T-cell (primary cell): ENCODE measurements at regions not wholly inside any gene's neighbourhood (a gene's known extent, or its start where the extent isn't known, plus 50 kb on each side); places are given as distances from the start of the nearest gene placed in this dataset.

Experiments
- ATAC-seq, 4 experiments: fragments of 200-7000 bp in 3 of 4; fragments of 150-1000 bp in 1 of 4; cut with Tn5 transposase; replicated peaks in 1 of 4; 1 replicate in 3 of 4; 2 replicates in 1 of 4; pipeline ENCODE4 v1.10.0; 2021; ENCODE audit warnings: moderate library complexity in 3 of 4, mild to moderate bottlenecking in 2 of 4, moderate number of reproducible peaks in 1 of 4
- CTCF ChIA-PET, 2 donors: fragments of 300-600 bp; sonication (Branson Sonifier 250); formaldehyde crosslinking; loops; one replicate each; lab custom pipeline; 2022; ENCODE audit warnings: antibody characterized with exemption in 2 of 2; lab: Charles Lee
- POLR2A ChIA-PET, 2 donors: fragments of 300-600 bp; sonication (Branson Sonifier 250); formaldehyde crosslinking; loops; one replicate each; lab custom pipeline; 2022; ENCODE audit warnings: antibody characterized with exemption in 2 of 2; lab: Charles Lee
- DNase-seq, 35 experiments: peaks; one replicate each; pipeline versions ENCODE4 v3.0.0 to v3.0.0-alpha.2; 2013 to 2023
- H3K27ac ChIP-seq: one replicate; pipeline ENCODE4 v1.5.1; 2013; ENCODE audit warnings: low read length
- H3K27me3 ChIP-seq, 2 experiments: replicated peaks in 1 of 2; 1 replicate in 1 of 2; 2 replicates in 1 of 2; pipeline versions ENCODE4 v1.6.1 to v1.7.0; 2013; ENCODE audit warnings: low read length in 1 of 2, mixed read lengths in 1 of 2; ENCODE audit not compliant: control insufficient read depth in 2 of 2, insufficient read depth in 2 of 2; ENCODE audit errors: extremely low read depth in 1 of 2
- H3K36me3 ChIP-seq, 2 donors: 1 replicate in 1 of 2; 2 replicates in 1 of 2; pipeline versions ENCODE4 v1.6.1 to v1.7.0; 2013; ENCODE audit warnings: low read length in 1 of 2; ENCODE audit not compliant: control insufficient read depth in 2 of 2, insufficient read depth in 1 of 2; ENCODE audit errors: extremely low read depth in 1 of 2
- H3K4me1 ChIP-seq, 2 experiments: 1 replicate in 1 of 2; 2 replicates in 1 of 2; pipeline versions ENCODE4 v1.6.1 to v1.7.0; 2013; ENCODE audit warnings: low read length in 2 of 2, mixed read lengths in 1 of 2; ENCODE audit not compliant: insufficient read depth in 2 of 2, control insufficient read depth in 1 of 2; ENCODE audit errors: extremely low read depth in 1 of 2
- H3K4me3 ChIP-seq, 2 donors: 1 replicate in 1 of 2; 2 replicates in 1 of 2; pipeline versions ENCODE4 v1.5.1 to v1.7.0; 2013; ENCODE audit warnings: mild to moderate bottlenecking in 2 of 2, low read length in 1 of 2, moderate library complexity in 1 of 2; ENCODE audit not compliant: control insufficient read depth in 1 of 2; ENCODE audit errors: extremely low read depth in 1 of 2
- H3K9me3 ChIP-seq: 2 replicates; pipeline ENCODE4 v1.7.0; 2013
- H3K27ac Mint-ChIP-seq, 2 donors: one replicate each; pipeline ENCODE4 v1.8.0; 2020 to 2021; ENCODE audit warnings: mild to moderate bottlenecking in 2 of 2, mixed read lengths in 2 of 2
- H3K27me3 Mint-ChIP-seq, 2 donors: one replicate each; pipeline ENCODE4 v1.8.0; 2021 to 2022; ENCODE audit warnings: mixed read lengths in 2 of 2
- H3K36me3 Mint-ChIP-seq: one replicate; pipeline ENCODE4 v1.8.0; 2021; ENCODE audit warnings: mixed read lengths
- H3K4me1 Mint-ChIP-seq, 3 donors: one replicate each; pipeline ENCODE4 v1.8.0; 2020 to 2022; ENCODE audit warnings: mixed read lengths in 3 of 3, mild to moderate bottlenecking in 1 of 3
- H3K4me3 Mint-ChIP-seq, 3 donors: one replicate each; pipeline ENCODE4 v1.8.0; 2020 to 2022; ENCODE audit warnings: mild to moderate bottlenecking in 3 of 3, mixed read lengths in 3 of 3, moderate library complexity in 3 of 3
- H3K9me3 Mint-ChIP-seq, 3 donors: one replicate each; pipeline ENCODE4 v1.8.0; 2020 to 2022; ENCODE audit warnings: mixed read lengths in 3 of 3
- WGBS: methylation state at CpG from one replicate; pipeline ENCODE4 v1.1.5; 2013; ENCODE audit warnings: missing lambda C conversion rate; ENCODE audit not compliant: insufficient coverage; 5-methylcytosine and 5-hydroxymethylcytosine counted together

GRCh38 chr12:34349673-34349961 lies 327.3 kb downstream of the ALG10 start:
- no peaks in the 10 kb centered on the region for H3K9me3 ChIP-seq
- POLR2A ChIA-PET = no interaction called here
- Mint-ChIP-seq H3K4me1 (no peaks in the 10 kb centered on the region), H3K36me3 (no peaks in the 10 kb centered on the region), H3K4me3 (no peak overlapping the region), H3K27ac (no peak overlapping the region), H3K9me3 (no peaks in the 10 kb centered on the region), H3K27me3 (no peaks in the 10 kb centered on the region)
- CTCF ChIA-PET = no interaction called here
- peaks cover 0 to 8% of the 10 kb centered on the region in 2 experiments for H3K27me3 ChIP-seq
- no peaks in the 10 kb centered on the region for H3K4me1 ChIP-seq
- no peaks in the 10 kb centered on the region for H3K36me3 ChIP-seq
- no peak overlapping the region for H3K27ac ChIP-seq
- 60% methylated on average over 6 of the region's 16 CpGs for WGBS
- DNase-seq (no peak), ATAC-seq (no peak)
- no peak overlapping the region for H3K4me3 ChIP-seq

- H3K4me3 ChIP-seq = no peak overlapping the region
- POLR2A ChIA-PET = no interaction called here
- Mint-ChIP-seq H3K27ac (no peak overlapping the region), H3K36me3 (no peaks in the 10 kb centered on the region), H3K4me1 (no peaks in the 10 kb centered on the region), H3K9me3 (no peaks in the 10 kb centered on the region), H3K4me3 (no peak overlapping the region), H3K27me3 (no peaks in the 10 kb centered on the region)
- H3K4me1 ChIP-seq = no peaks in the 10 kb centered on the region
- H3K27me3 ChIP-seq = peaks cover 0 to 5% of the 10 kb centered on the region in 2 experiments
- 77% methylated on average over 44 of the region's 56 CpGs for WGBS
- CTCF ChIA-PET = no interaction called here
- no peaks in the 10 kb centered on the region for H3K9me3 ChIP-seq
- no peak overlapping the region for H3K27ac ChIP-seq
- DNase-seq = no peak
- ATAC-seq = no peak
- no peaks in the 10 kb centered on the region for H3K36me3 ChIP-seq
Measured at GRCh38 chr12:34350092-34351041, 328.1 kb downstream of the ALG10 start.

GRCh38 chr12:34352098-34352497 lies 329.8 kb downstream of the ALG10 start:
- no peak overlapping the region for H3K27ac Mint-ChIP-seq
- no peaks in the 10 kb centered on the region for H3K4me1 Mint-ChIP-seq
- ATAC-seq (no peak), DNase-seq (no peak)
- CTCF ChIA-PET = no interaction called here
- H3K27me3 ChIP-seq = peaks cover 0 to 5% of the 10 kb centered on the region in 2 experiments
- no peaks in the 10 kb centered on the region for H3K36me3 ChIP-seq
- 69% methylated on average over 22 of the region's 23 CpGs for WGBS
- no peaks in the 10 kb centered on the region for H3K4me1 ChIP-seq
- H3K4me3 Mint-ChIP-seq = no peak overlapping the region
- POLR2A ChIA-PET = no interaction called here
- H3K4me3 ChIP-seq = no peak overlapping the region
- H3K27me3 Mint-ChIP-seq = no peaks in the 10 kb centered on the region
- no peaks in the 10 kb centered on the region for H3K9me3 ChIP-seq
- H3K36me3 Mint-ChIP-seq = no peaks in the 10 kb centered on the region
- H3K27ac ChIP-seq = no peak overlapping the region
- H3K9me3 Mint-ChIP-seq = no peaks in the 10 kb centered on the region

GRCh38 chr12:34354239-34355200 lies 332.2 kb downstream of the ALG10 start:
- CTCF ChIA-PET = no interaction called here

GRCh38 chr12:34356233-34356987 lies 334.1 kb downstream of the ALG10 start:
- Mint-ChIP-seq H3K4me1 (no peaks in the 10 kb centered on the region), H3K27me3 (no peaks in the 10 kb centered on the region), H3K9me3 (no peaks in the 10 kb centered on the region), H3K27ac (no peak overlapping the region), H3K4me3 (no peak overlapping the region), H3K36me3 (no peaks in the 10 kb centered on the region)
- CTCF ChIA-PET = no interaction called here
- no peaks in the 10 kb centered on the region for H3K36me3 ChIP-seq
- no peak for DNase-seq
- POLR2A ChIA-PET = no interaction called here
- 74% methylated on average over 32 of the region's 39 CpGs for WGBS
- ATAC-seq = no peak
- peak overlapping the region in 1 of 2 donors; percentile 6 for H3K4me3 ChIP-seq
- H3K27ac ChIP-seq = no peak overlapping the region
- peaks cover 0 to 25% of the 10 kb centered on the region in 2 experiments for H3K27me3 ChIP-seq
- no peaks in the 10 kb centered on the region for H3K4me1 ChIP-seq
- no peaks in the 10 kb centered on the region for H3K9me3 ChIP-seq

More at GRCh38 chr12:34354239-34355200, 332.2 kb downstream of the ALG10 start:
- Histone ChIP-seq H3K27me3 (peaks cover 0 to 15% of the 10 kb centered on the region in 2 experiments), H3K4me3 (no peak overlapping the region), H3K4me1 (no peaks in the 10 kb centered on the region), H3K9me3 (no peaks in the 10 kb centered on the region), H3K36me3 (no peaks in the 10 kb centered on the region), H3K27ac (no peak overlapping the region)
- no peak for ATAC-seq
- 58% methylated on average over 27 of the region's 55 CpGs for WGBS
- no peak overlapping the region for H3K4me3 Mint-ChIP-seq
- no peak for DNase-seq
- H3K27ac Mint-ChIP-seq = no peak overlapping the region
- H3K36me3 Mint-ChIP-seq = no peaks in the 10 kb centered on the region
- no peaks in the 10 kb centered on the region for H3K27me3 Mint-ChIP-seq
- POLR2A ChIA-PET = no interaction called here
- no peaks in the 10 kb centered on the region for H3K4me1 Mint-ChIP-seq
- H3K9me3 Mint-ChIP-seq = no peaks in the 10 kb centered on the region

GRCh38 chr12:34357791-34358190 lies 335.5 kb downstream of the ALG10 start:
- POLR2A ChIA-PET = no interaction called here
- H3K27ac ChIP-seq = no peak overlapping the region
- peaks cover 0 to 25% of the 10 kb centered on the region in 2 experiments for H3K27me3 ChIP-seq
- no peaks in the 10 kb centered on the region for H3K27me3 Mint-ChIP-seq
- H3K36me3 Mint-ChIP-seq = no peaks in the 10 kb centered on the region
- H3K4me1 ChIP-seq = no peaks in the 10 kb centered on the region
- DNase-seq (no peak), ATAC-seq (no peak)
- no peaks in the 10 kb centered on the region for H3K4me1 Mint-ChIP-seq
- no peaks in the 10 kb centered on the region for H3K9me3 ChIP-seq
- no peak overlapping the region for H3K4me3 Mint-ChIP-seq
- H3K27ac Mint-ChIP-seq = no peak overlapping the region
- no peaks in the 10 kb centered on the region for H3K9me3 Mint-ChIP-seq
- no peak overlapping the region for H3K4me3 ChIP-seq
- 57% methylated on average over 15 of the region's 20 CpGs for WGBS
- no peaks in the 10 kb centered on the region for H3K36me3 ChIP-seq
- CTCF ChIA-PET = no interaction called here
